Neuronal stem cell (in vitro differentiated cells): ENCODE measurements at regions not wholly inside any gene's neighbourhood (a gene's known extent, or its start where the extent isn't known, plus 50 kb on each side); places are given as distances from the start of the nearest gene placed in this dataset.

Experiments
- DNase-seq: peaks from one replicate; pipeline ENCODE4 v3.0.0-alpha.2; 2013; ENCODE audit warnings: low spot score
- H2AFZ ChIP-seq: one replicate; pipeline ENCODE4 v1.6.1; 2013; ENCODE audit warnings: mild to moderate bottlenecking, low read length, inconsistent platforms
- H2AK5ac ChIP-seq: 2 replicates; pipeline ENCODE4 v1.6.1; 2013; ENCODE audit warnings: low read depth, mild to moderate bottlenecking, inconsistent platforms, low read length, moderate library complexity, mixed read lengths
- H2BK120ac ChIP-seq: 2 replicates; pipeline ENCODE4 v1.6.1; 2013; ENCODE audit warnings: low read depth, mild to moderate bottlenecking, inconsistent platforms, low read length, moderate library complexity, mixed read lengths
- H2BK12ac ChIP-seq: one replicate; pipeline ENCODE4 v1.6.1; 2013; ENCODE audit warnings: low read length, inconsistent platforms
- H2BK15ac ChIP-seq: 2 replicates; pipeline ENCODE4 v1.6.1; 2013; ENCODE audit warnings: mild to moderate bottlenecking, low read length, inconsistent platforms, mixed read lengths
- H2BK5ac ChIP-seq: one replicate; pipeline ENCODE4 v1.6.1; 2013; ENCODE audit warnings: inconsistent platforms, mild to moderate bottlenecking, low read length, moderate library complexity
- H3K14ac ChIP-seq: one replicate; pipeline ENCODE4 v1.6.1; 2013; ENCODE audit warnings: low read length, inconsistent platforms
- H3K18ac ChIP-seq: 2 replicates; pipeline ENCODE4 v1.6.1; 2013; ENCODE audit warnings: low read length, inconsistent platforms
- H3K23ac ChIP-seq: 2 replicates; pipeline ENCODE4 v1.6.1; 2013; ENCODE audit warnings: low read depth, mild to moderate bottlenecking, mixed read lengths, low read length, inconsistent platforms; ENCODE audit not compliant: poor library complexity
- H3K27ac ChIP-seq: replicated peaks from 3 replicates; pipeline ENCODE4 v1.5.1; 2013; ENCODE audit warnings: low read length, inconsistent platforms
- H3K27me3 ChIP-seq, 3 experiments: 2 replicates each; pipeline ENCODE4 v1.6.1; 2013; ENCODE audit warnings: low read length in 3 of 3, mild to moderate bottlenecking in 2 of 3, inconsistent platforms in 1 of 3, low read depth in 1 of 3, mixed read lengths in 1 of 3, moderate library complexity in 1 of 3; ENCODE audit not compliant: control insufficient read depth in 3 of 3, insufficient read depth in 3 of 3
- H3K36me3 ChIP-seq, 2 donors: replicated peaks in 1 of 2; 2 replicates each; pipeline ENCODE4 v1.6.1; 2013; ENCODE audit warnings: low read length in 2 of 2; ENCODE audit not compliant: control insufficient read depth in 2 of 2, insufficient read depth in 2 of 2
- H3K4ac ChIP-seq: 2 replicates; pipeline ENCODE4 v1.6.1; 2013; ENCODE audit warnings: inconsistent platforms, mild to moderate bottlenecking, low read length, moderate library complexity
- H3K4me1 ChIP-seq, 2 donors: 1 replicate in 1 of 2; 2 replicates in 1 of 2; pipeline ENCODE4 v1.6.1; 2013; ENCODE audit warnings: low read length in 2 of 2, low read depth in 1 of 2; ENCODE audit not compliant: control insufficient read depth in 2 of 2, insufficient read depth in 1 of 2
- H3K4me2 ChIP-seq: one replicate; pipeline ENCODE4 v1.6.1; 2013; ENCODE audit warnings: mild to moderate bottlenecking, low read length, inconsistent platforms; ENCODE audit not compliant: insufficient read depth, poor library complexity, severe bottlenecking
- H3K4me3 ChIP-seq, 2 donors: 2 replicates each; pipeline ENCODE4 v1.5.1; 2013; ENCODE audit warnings: low read length in 2 of 2, mild to moderate bottlenecking in 2 of 2, inconsistent platforms in 1 of 2, moderate library complexity in 1 of 2
- H3K79me1 ChIP-seq: one replicate; pipeline ENCODE4 v1.6.1; 2013; ENCODE audit warnings: low read depth, mild to moderate bottlenecking, inconsistent platforms, low read length, moderate library complexity
- H3K9ac ChIP-seq: one replicate; pipeline ENCODE4 v1.6.1; 2013; ENCODE audit warnings: mild to moderate bottlenecking, low read depth, low read length, inconsistent platforms; ENCODE audit not compliant: poor library complexity
- H3K9me3 ChIP-seq, 2 donors: replicated peaks in 1 of 2; 2 replicates each; pipeline versions ENCODE3 to v1.6.1; 2013; ENCODE audit warnings: low read length in 2 of 2, mild to moderate bottlenecking in 2 of 2, inconsistent platforms in 1 of 2, low read depth in 1 of 2, mixed read lengths in 1 of 2, moderate library complexity in 1 of 2; ENCODE audit not compliant: control insufficient read depth in 2 of 2, insufficient read depth in 1 of 2
- H4K8ac ChIP-seq: one replicate; pipeline ENCODE4 v1.6.1; 2013; ENCODE audit warnings: low read depth, mild to moderate bottlenecking, inconsistent platforms, low read length, moderate library complexity
- H4K91ac ChIP-seq: one replicate; pipeline ENCODE4 v1.6.1; 2013; ENCODE audit warnings: low read length, low read depth, mild to moderate bottlenecking, inconsistent platforms; ENCODE audit not compliant: poor library complexity
- WGBS, 2 donors: extraction: QIAGEN DNeasy Blood & Tissue Kit; methylation state at CpG; one replicate each; pipeline ENCODE4 v1.1.7; 2013; ENCODE audit warnings: missing lambda C conversion rate in 2 of 2, mixed read lengths in 1 of 2; ENCODE audit not compliant: insufficient read length in 2 of 2, insufficient replicate concordance in 1 of 2; ENCODE audit errors: extremely low coverage in 2 of 2; 5-methylcytosine and 5-hydroxymethylcytosine counted together

GRCh38 chr14:105888151-105888550 lies 361.8 kb downstream of the TMEM121 start:
- H2AK5ac ChIP-seq = no peak overlapping the region
- H2BK5ac ChIP-seq = no peak overlapping the region
- no peaks in the 10 kb centered on the region for H3K4me1 ChIP-seq
- no peak overlapping the region for H3K9ac ChIP-seq
- no peak overlapping the region for H2AFZ ChIP-seq
- H2BK120ac ChIP-seq = no peak overlapping the region
- H3K9me3 ChIP-seq = peaks cover 0 to 44% of the 10 kb centered on the region in 2 donors
- H2BK15ac ChIP-seq = no peak overlapping the region
- peak overlapping the region in 1 of 2 donors; percentile 29 for H3K4me3 ChIP-seq
- H3K27me3 ChIP-seq = peaks cover 0 to 8% (median 0%) of the 10 kb centered on the region in 3 experiments
- no peak overlapping the region for H4K8ac ChIP-seq
- H3K4me2 ChIP-seq = no peak overlapping the region
- WGBS, 2 donors = no CpG with 5 or more reads among the region's 2 CpGs
- H2BK12ac ChIP-seq = no peak overlapping the region
- no peaks in the 10 kb centered on the region for H3K36me3 ChIP-seq
- no peak overlapping the region for H3K18ac ChIP-seq
- no peak for DNase-seq
- no peak overlapping the region for H4K91ac ChIP-seq
- H3K23ac ChIP-seq = no peak overlapping the region
- H3K27ac ChIP-seq = no peak overlapping the region
- H3K14ac ChIP-seq = no peak overlapping the region
- H3K4ac ChIP-seq = no peak overlapping the region
- no peaks in the 10 kb centered on the region for H3K79me1 ChIP-seq

- no peak for DNase-seq
- H2BK12ac ChIP-seq = no peak overlapping the region
- H4K8ac ChIP-seq = no peak overlapping the region
- H3K4me1 ChIP-seq = no peaks in the 10 kb centered on the region
- peaks cover 0 to 41% of the 10 kb centered on the region in 2 donors for H3K9me3 ChIP-seq
- H3K79me1 ChIP-seq = no peaks in the 10 kb centered on the region
- H3K4me3 ChIP-seq = no peak overlapping the region
- H3K27ac ChIP-seq = no peak overlapping the region
- H3K14ac ChIP-seq = no peak overlapping the region
- H2BK5ac ChIP-seq = no peak overlapping the region
- H2AFZ ChIP-seq = no peak overlapping the region
- no peak overlapping the region for H3K4me2 ChIP-seq
- H4K91ac ChIP-seq = no peak overlapping the region
- WGBS, 2 donors = no CpG with 5 or more reads among the region's 20 CpGs
- no peak overlapping the region for H3K9ac ChIP-seq
- H3K27me3 ChIP-seq = peaks cover 0 to 8% (median 0%) of the 10 kb centered on the region in 3 experiments
- H3K18ac ChIP-seq = no peak overlapping the region
- H2BK120ac ChIP-seq = no peak overlapping the region
- H2AK5ac ChIP-seq = no peak overlapping the region
- H3K4ac ChIP-seq = no peak overlapping the region
- no peaks in the 10 kb centered on the region for H3K36me3 ChIP-seq
- no peak overlapping the region for H3K23ac ChIP-seq
- H2BK15ac ChIP-seq = no peak overlapping the region
Observed at GRCh38 chr14:105888784-105889665, 362.6 kb downstream of the TMEM121 start.

- no peak overlapping the region for H3K4ac ChIP-seq
- no peak overlapping the region for H4K8ac ChIP-seq
- peaks cover 0 to 4% (median 0%) of the 10 kb centered on the region in 3 experiments for H3K27me3 ChIP-seq
- no peak overlapping the region for H3K4me3 ChIP-seq
- no peak overlapping the region for H2BK5ac ChIP-seq
- no peak overlapping the region for H4K91ac ChIP-seq
- H2AFZ ChIP-seq = no peak overlapping the region
- no peak for DNase-seq
- no peak overlapping the region for H3K23ac ChIP-seq
- H3K4me1 ChIP-seq = no peaks in the 10 kb centered on the region
- no peaks in the 10 kb centered on the region for H3K36me3 ChIP-seq
- H2AK5ac ChIP-seq = no peak overlapping the region
- no peak overlapping the region for H2BK15ac ChIP-seq
- H3K9ac ChIP-seq = no peak overlapping the region
- H3K27ac ChIP-seq = no peak overlapping the region
- WGBS, 2 donors = no CpG with 5 or more reads among the region's 10 CpGs
- H3K9me3 ChIP-seq = peaks cover 0 to 39% of the 10 kb centered on the region in 2 donors
- H3K79me1 ChIP-seq = no peaks in the 10 kb centered on the region
- no peak overlapping the region for H2BK120ac ChIP-seq
- H3K18ac ChIP-seq = no peak overlapping the region
- H3K4me2 ChIP-seq = no peak overlapping the region
- no peak overlapping the region for H2BK12ac ChIP-seq
- no peak overlapping the region for H3K14ac ChIP-seq
Observed at GRCh38 chr14:105889666-105890473, 363.5 kb downstream of the TMEM121 start.
